ENCODE measurements at regions not wholly inside any gene's neighbourhood (a gene's known extent, or its start where the extent isn't known, plus 50 kb on each side); places are given as distances from the start of the nearest gene placed in this dataset.

GRCh38 chr15:39340903-39341645 lies 239.8 kb upstream of the THBS1 start:
- no peak for DNase-seq (ENCODE audit: low read depth)
- TF ChIP-seq CTCF (IDR thresholded peaks at IDR 0.05; ENCODE audit: insufficient read depth, low read length, poor library complexity, severe bottlenecking), result no peak
- Histone ChIP-seq H3K27me3 (ENCODE audit: control insufficient read depth, insufficient read depth, low read length) (no peaks in the 10 kb centered on the region), H3K4me3 (ENCODE audit: low read depth, low read length) (no peak overlapping the region), H3K36me3 (ENCODE audit: control insufficient read depth, insufficient read depth, low read length) (no peaks in the 10 kb centered on the region)

- H3K4me3 ChIP-seq (ENCODE audit: low read depth, low read length), result no peak overlapping the region
- H3K36me3 ChIP-seq (ENCODE audit: control insufficient read depth, insufficient read depth, low read length), result no peaks in the 10 kb centered on the region
- no peak for DNase-seq (ENCODE audit: low read depth)
- TF ChIP-seq CTCF (IDR thresholded peaks at IDR 0.05; ENCODE audit: insufficient read depth, low read length, poor library complexity, severe bottlenecking), result no peak
- H3K27me3 ChIP-seq (ENCODE audit: control insufficient read depth, insufficient read depth, low read length), result no peaks in the 10 kb centered on the region
These were observed 236.2 kb upstream of the THBS1 start for GRCh38 chr15:39344662-39345141.

- Histone ChIP-seq H3K4me3 (ENCODE audit: low read depth, low read length) (no peak overlapping the region), H3K36me3 (ENCODE audit: control insufficient read depth, insufficient read depth, low read length) (no peaks in the 10 kb centered on the region), H3K27me3 (ENCODE audit: control insufficient read depth, insufficient read depth, low read length) (no peaks in the 10 kb centered on the region)
- DNase-seq (ENCODE audit: low read depth), result no peak
- TF ChIP-seq CTCF (IDR thresholded peaks at IDR 0.05; ENCODE audit: insufficient read depth, low read length, poor library complexity, severe bottlenecking), result no peak
These were observed 235.7 kb upstream of the THBS1 start for GRCh38 chr15:39345176-39345575.

GRCh38 chr15:39347453-39347852 lies 233.4 kb upstream of the THBS1 start:
- no peak overlapping the region for H3K4me3 ChIP-seq (ENCODE audit: low read depth, low read length)
- H3K27me3 ChIP-seq (ENCODE audit: control insufficient read depth, insufficient read depth, low read length), result no peaks in the 10 kb centered on the region

GRCh38 chr15:39350785-39351184 lies 230.1 kb upstream of the THBS1 start:
- H3K27me3 ChIP-seq (ENCODE audit: control insufficient read depth, insufficient read depth, low read length), result no peaks in the 10 kb centered on the region
- no peak for DNase-seq (ENCODE audit: low read depth)
- no peaks in the 10 kb centered on the region for H3K36me3 ChIP-seq (ENCODE audit: control insufficient read depth, insufficient read depth, low read length)
- no peak for TF ChIP-seq CTCF (IDR thresholded peaks at IDR 0.05; ENCODE audit: insufficient read depth, low read length, poor library complexity, severe bottlenecking)
- no peak overlapping the region for H3K4me3 ChIP-seq (ENCODE audit: low read depth, low read length)

More at GRCh38 chr15:39347453-39347852, 233.4 kb upstream of the THBS1 start:
- no peak for TF ChIP-seq CTCF (IDR thresholded peaks at IDR 0.05; ENCODE audit: insufficient read depth, low read length, poor library complexity, severe bottlenecking)
- no peaks in the 10 kb centered on the region for H3K36me3 ChIP-seq (ENCODE audit: control insufficient read depth, insufficient read depth, low read length)
- DNase-seq (ENCODE audit: low read depth), result no peak

- no peaks in the 10 kb centered on the region for H3K27me3 ChIP-seq (ENCODE audit: control insufficient read depth, insufficient read depth, low read length)
- H3K4me3 ChIP-seq (ENCODE audit: low read depth, low read length), result no peak overlapping the region
- DNase-seq (ENCODE audit: low read depth), result no peak
- H3K36me3 ChIP-seq (ENCODE audit: control insufficient read depth, insufficient read depth, low read length), result no peaks in the 10 kb centered on the region
- TF ChIP-seq CTCF (IDR thresholded peaks at IDR 0.05; ENCODE audit: insufficient read depth, low read length, poor library complexity, severe bottlenecking), result no peak
These were observed 226.7 kb upstream of the THBS1 start for GRCh38 chr15:39354189-39354588.

Measured in kidney epithelial cell (primary cell).